AG04449 (cell line): ENCODE measurements at regions not wholly inside any gene's neighbourhood (a gene's known extent, or its start where the extent isn't known, plus 50 kb on each side); places are given as distances from the start of the nearest gene placed in this dataset.

ENCODE experiments used
- CTCF ChIA-PET: fragments of 350-600 bp; formaldehyde crosslinking; extraction: SDS; loops from one replicate; lab custom pipeline; 2021; ENCODE audit warnings: antibody characterized with exemption; lab: Yijun Ruan, JAX
- POLR2A ChIA-PET: fragments of 400-600, 350-600 bp; formaldehyde crosslinking; extraction: SDS; loops from one replicate; lab custom pipeline; 2020; ENCODE audit warnings: antibody characterized with exemption, inconsistent platforms; lab: Yijun Ruan, JAX
- DNase-seq: peaks from one replicate; pipeline ENCODE4 v3.0.0-alpha.2; 2010; ENCODE audit warnings: low read depth, low spot score
- H3K4me3 ChIP-seq: 2 replicates; pipeline ENCODE4 v1.5.1; 2011; ENCODE audit warnings: low read depth, mild to moderate bottlenecking, control low read depth, low read length
- CTCF ChIP-seq: IDR thresholded peaks from one replicate; pipeline ENCODE4 v1.5.1; 2011; ENCODE audit warnings: mild to moderate bottlenecking, moderate library complexity, low read length, control low read depth, inconsistent platforms; ENCODE audit not compliant: insufficient read depth; ENCODE audit errors: missing control alignments

GRCh38 chr5:31124026-31124425 is 69.5 kb upstream of the CDH6 start:
- no peak overlapping the region for H3K4me3 ChIP-seq
- no peak for DNase-seq
- TF ChIP-seq CTCF: no peak
- ChIA-PET CTCF (no interaction called here), POLR2A (no interaction called here)

GRCh38 chr5:31122998-31123951 is 70.2 kb upstream of the CDH6 start:
- no peak overlapping the region for H3K4me3 ChIP-seq
- ChIA-PET POLR2A (no interaction called here), CTCF (no interaction called here)
- TF ChIP-seq CTCF: no peak
- DNase-seq: peak; percentile 5

GRCh38 chr5:31121224-31121623 is 72.3 kb upstream of the CDH6 start:
- no peak for TF ChIP-seq CTCF
- no peak overlapping the region for H3K4me3 ChIP-seq
- DNase-seq: no peak
- POLR2A ChIA-PET: no interaction called here
- CTCF ChIA-PET: no interaction called here

- no peak overlapping the region for H3K4me3 ChIP-seq
- CTCF ChIA-PET: no interaction called here
- no peak for DNase-seq
- TF ChIP-seq CTCF: no peak
- POLR2A ChIA-PET: no interaction called here
These were observed 72.9 kb upstream of the CDH6 start for GRCh38 chr5:31120642-31120948.

- ChIA-PET POLR2A (no interaction called here), CTCF (no interaction called here)
- DNase-seq: no peak
These were observed 73.4 kb upstream of the CDH6 start for GRCh38 chr5:31119938-31120641.

More at GRCh38 chr5:31119938-31120641, 73.4 kb upstream of the CDH6 start:
- TF ChIP-seq CTCF: no peak
- H3K4me3 ChIP-seq: no peak overlapping the region
